Loucy (cell line): ENCODE measurements at regions not wholly inside any gene's neighbourhood (a gene's known extent, or its start where the extent isn't known, plus 50 kb on each side); places are given as distances from the start of the nearest gene placed in this dataset.
"Not testable (repeated sequence)": the region's sequence is repeated elsewhere in the genome, so short reads cannot be mapped to it uniquely, and the experiment has no call there.

Experiments used
- H2AFZ ChIP-seq: fragments of 200-600 bp; sonication (generic); 2 replicates; pipeline ENCODE4 v1.6.0; 2016; ENCODE audit warnings: antibody characterized with exemption, mild to moderate bottlenecking, low read length, moderate library complexity
- H3F3A ChIP-seq: fragments of 200-600 bp; 2 replicates; pipeline ENCODE4 v1.6.0; 2016; ENCODE audit warnings: antibody characterized with exemption, low read depth, mild to moderate bottlenecking
- H3K27me3 ChIP-seq: fragments of 200-600 bp; sonication (generic); 2 replicates; pipeline ENCODE4 v1.6.1; 2014; ENCODE audit warnings: low read length, mild to moderate bottlenecking; ENCODE audit not compliant: insufficient read depth, poor library complexity, severe bottlenecking
- H3K36me3 ChIP-seq: fragments of 200-600 bp; sonication (generic); 2 replicates; pipeline ENCODE4 v1.6.1; 2016; ENCODE audit warnings: low read length; ENCODE audit not compliant: insufficient read depth
- H3K4me1 ChIP-seq: fragments of 200-600 bp; sonication (generic); 2 replicates; pipeline ENCODE4 v1.5.1; 2014; ENCODE audit warnings: low read length, mild to moderate bottlenecking; ENCODE audit not compliant: insufficient read depth, poor library complexity, severe bottlenecking
- H3K4me2 ChIP-seq: fragments of 200-600 bp; sonication (generic); 2 replicates; pipeline ENCODE4 v1.6.0; 2014; ENCODE audit warnings: antibody characterized with exemption, low read length, low read depth, mild to moderate bottlenecking; ENCODE audit not compliant: poor library complexity, severe bottlenecking
- H3K4me3 ChIP-seq: fragments of 200-600 bp; sonication (generic); 2 replicates; pipeline ENCODE4 v1.5.1; 2014; ENCODE audit warnings: low read length, mild to moderate bottlenecking, mixed read lengths; ENCODE audit not compliant: poor library complexity, severe bottlenecking
- H3K79me2 ChIP-seq: fragments of 200-600 bp; sonication (generic); 2 replicates; pipeline ENCODE4 v1.6.1; 2014; ENCODE audit warnings: low read length; ENCODE audit not compliant: insufficient read depth
- H3K9ac ChIP-seq: fragments of 200-600 bp; sonication (generic); 2 replicates; pipeline ENCODE4 v1.6.0; 2014; ENCODE audit warnings: mild to moderate bottlenecking, low read depth, low read length, moderate library complexity; ENCODE audit not compliant: poor library complexity, severe bottlenecking
- H3K9me2 ChIP-seq: fragments of 200-600 bp; sonication (generic); replicated peaks from 2 replicates; pipeline ENCODE4 v1.6.1; 2016; ENCODE audit warnings: low read depth, low read length, mixed read lengths
- H3K9me3 ChIP-seq: fragments of 200-600 bp; sonication (generic); 2 replicates; pipeline ENCODE4 v1.6.1; 2014; ENCODE audit warnings: mild to moderate bottlenecking, antibody characterized with exemption, low read length, low read depth; ENCODE audit not compliant: insufficient read depth
- H4K20me1 ChIP-seq: fragments of 200-600 bp; sonication (generic); 2 replicates; pipeline ENCODE4 v1.6.0; 2014; ENCODE audit warnings: antibody characterized with exemption, low read length, mild to moderate bottlenecking; ENCODE audit not compliant: insufficient read depth, poor library complexity, severe bottlenecking
- CTCF ChIP-seq: fragments of 200-600 bp; sonication (generic); conservative IDR thresholded peaks from 2 replicates; pipeline ENCODE4 v1.5.1; 2014; ENCODE audit warnings: mild to moderate bottlenecking, antibody characterized with exemption, low read length
- EZH2phosphoT487 ChIP-seq: fragments of 200-600 bp; IDR thresholded peaks from 2 replicates; pipeline ENCODE4 v1.6.1; 2018; ENCODE audit warnings: antibody characterized with exemption, mild to moderate bottlenecking, moderate library complexity, borderline replicate concordance

DNA sequence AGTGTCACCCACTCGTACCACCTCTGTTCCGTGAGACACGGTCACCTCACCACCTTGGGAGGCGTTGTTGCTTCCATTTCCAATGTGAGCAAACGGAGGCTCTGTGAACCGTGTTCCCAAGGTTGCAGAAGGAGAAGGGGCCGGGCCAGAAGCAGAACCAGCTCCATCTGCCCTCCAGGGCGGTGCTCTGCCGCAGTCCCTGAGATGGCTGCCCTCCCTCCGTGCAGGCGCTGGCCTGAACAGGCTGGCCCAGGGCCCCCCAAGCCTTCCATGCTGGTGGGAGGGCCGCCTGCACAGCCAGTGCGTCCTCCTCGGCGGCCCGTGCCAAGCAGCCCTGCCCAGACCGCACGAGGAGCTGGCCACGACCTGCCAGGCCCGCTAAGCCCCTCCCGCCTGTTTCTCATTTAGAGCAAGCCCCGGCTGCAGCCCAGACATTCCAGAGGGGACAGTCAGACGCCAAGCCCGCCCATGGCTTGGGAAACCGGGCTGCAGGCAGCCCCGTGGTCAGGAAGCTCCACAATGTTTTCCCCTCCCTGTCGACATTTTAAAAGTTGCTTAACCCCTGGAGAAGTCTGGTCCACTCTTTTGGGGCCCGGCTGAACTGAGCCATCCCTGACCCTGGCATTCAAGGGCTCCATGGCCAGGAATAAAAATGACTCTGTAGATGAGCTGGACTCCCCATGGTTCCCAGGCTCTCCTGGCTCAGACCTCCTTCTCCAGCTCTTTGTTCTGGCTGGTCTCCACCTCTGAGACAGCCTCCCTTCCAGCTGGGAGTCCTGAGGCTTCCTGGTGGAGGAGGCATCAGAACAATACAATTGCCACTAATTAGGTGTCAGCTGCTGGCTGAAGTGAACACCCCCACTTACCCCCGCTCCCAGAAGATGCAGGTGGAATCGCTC lies 236.0 kb downstream of the BCL11B start:
- Histone ChIP-seq H3K4me3 (no peak overlapping the region), H3K4me1 (no peaks in the 10 kb centered on the region), H3K27me3 (peaks cover 14% of the 10 kb centered on the region), H3F3A (no peaks in the 10 kb centered on the region), H3K36me3 (no peaks in the 10 kb centered on the region), H3K9me3 (peaks cover 3% of the 10 kb centered on the region; the same call in 1 of the 2 replicates), H4K20me1 (no peaks in the 10 kb centered on the region), H3K9me2 (no peaks in the 10 kb centered on the region), H3K79me2 (no peaks in the 10 kb centered on the region), H3K9ac (no peak overlapping the region), H3K4me2 (no peak overlapping the region), H2AFZ (no peak overlapping the region)
- TF ChIP-seq EZH2phosphoT487 (no peak), CTCF (no peak)

GRCh38 chr14:99036611-99037293 lies 235.2 kb downstream of the BCL11B start:
- no peaks in the 10 kb centered on the region for H3K9me2 ChIP-seq
- no peak overlapping the region for H3K4me3 ChIP-seq
- H3K4me1 ChIP-seq: no peaks in the 10 kb centered on the region
- no peaks in the 10 kb centered on the region for H3F3A ChIP-seq
- no peak overlapping the region for H3K9ac ChIP-seq
- H3K4me2 ChIP-seq: no peak overlapping the region
- H3K79me2 ChIP-seq: no peaks in the 10 kb centered on the region
- no peak overlapping the region for H2AFZ ChIP-seq
- peaks cover 3% of the 10 kb centered on the region; the same call in 1 of the 2 replicates for H3K9me3 ChIP-seq
- H3K27me3 ChIP-seq: peaks cover 8% of the 10 kb centered on the region
- no peaks in the 10 kb centered on the region for H3K36me3 ChIP-seq
- H4K20me1 ChIP-seq: no peaks in the 10 kb centered on the region
- no peak for TF ChIP-seq EZH2phosphoT487
- TF ChIP-seq CTCF: no peak

- not testable (repeated sequence) for H4K20me1 ChIP-seq, H3F3A ChIP-seq, H3K9me2 ChIP-seq, H3K9me3 ChIP-seq, H2AFZ ChIP-seq, H3K4me2 ChIP-seq, H3K9ac ChIP-seq, H3K36me3 ChIP-seq, H3K27me3 ChIP-seq, H3K4me3 ChIP-seq, H3K4me1 ChIP-seq, H3K79me2 ChIP-seq
These were observed 234.7 kb downstream of the BCL11B start for GRCh38 chr14:99037326-99037725.
